Neural cell (in vitro differentiated cells): ENCODE measurements at regions not wholly inside any gene's neighbourhood (a gene's known extent, or its start where the extent isn't known, plus 50 kb on each side); places are given as distances from the start of the nearest gene placed in this dataset.

ENCODE experiments used
- H2AFZ ChIP-seq: fragments of 200-600, 300-800 bp; sonication (generic), shearing (Covaris generic); 2 replicates; pipeline ENCODE4 v1.6.0; 2014; ENCODE audit warnings: low read depth, mild to moderate bottlenecking, antibody characterized with exemption, low read length, moderate library complexity
- H3F3A ChIP-seq: fragments of 200-600 bp; shearing (Covaris generic); 2 replicates; pipeline ENCODE4 v1.6.1; 2016; ENCODE audit warnings: mild to moderate bottlenecking, moderate library complexity, mixed read lengths, antibody characterized with exemption, low read length; ENCODE audit not compliant: insufficient read depth, poor library complexity, severe bottlenecking
- H3K27ac ChIP-seq: fragments of 200-600, 300-800 bp; sonication (generic), shearing (Covaris generic); 2 replicates; pipeline ENCODE4 v1.5.1; 2014; ENCODE audit warnings: mild to moderate bottlenecking, low read length, moderate library complexity
- H3K27me3 ChIP-seq: fragments of 300-800, 200-600 bp; sonication (generic), shearing (Covaris generic); 2 replicates; pipeline ENCODE4 v1.6.0; 2014; ENCODE audit warnings: mild to moderate bottlenecking, low read depth, low read length, moderate library complexity; ENCODE audit not compliant: insufficient read depth
- H3K36me3 ChIP-seq: fragments of 300-800, 200-600 bp; sonication (generic), shearing (Covaris generic); 2 replicates; pipeline ENCODE4 v1.5.1; 2014; ENCODE audit warnings: mild to moderate bottlenecking, antibody characterized with exemption, low read length, moderate library complexity; ENCODE audit not compliant: insufficient read depth
- H3K4me2 ChIP-seq: fragments of 300-800, 200-600 bp; sonication (generic), shearing (Covaris generic); 2 replicates; pipeline ENCODE4 v1.6.0; 2014; ENCODE audit warnings: mild to moderate bottlenecking, low read length
- H3K4me3 ChIP-seq: fragments of 300-800, 200-600 bp; sonication (generic), shearing (Covaris generic); 2 replicates; pipeline ENCODE4 v1.5.1; 2014; ENCODE audit warnings: mild to moderate bottlenecking, low read length, moderate library complexity
- H3K79me2 ChIP-seq: fragments of 200-600 bp; shearing (Covaris generic); replicated peaks from 2 replicates; pipeline ENCODE4 v1.6.0; 2014; ENCODE audit warnings: mild to moderate bottlenecking, low read length, moderate library complexity; ENCODE audit not compliant: insufficient read depth
- H3K9ac ChIP-seq: fragments of 300-800, 200-600 bp; sonication (generic), shearing (Covaris generic); 2 replicates; pipeline ENCODE4 v1.6.1; 2016; ENCODE audit warnings: mild to moderate bottlenecking, low read length, mixed read lengths
- H3K9me2 ChIP-seq: fragments of 200-600 bp; shearing (Covaris generic); 2 replicates; pipeline ENCODE4 v1.6.1; 2016; ENCODE audit warnings: mild to moderate bottlenecking, low read length, mixed read lengths; ENCODE audit not compliant: insufficient read depth
- H3K9me3 ChIP-seq: fragments of 200-600, 300-800 bp; sonication (generic), shearing (Covaris generic); 2 replicates; pipeline ENCODE4 v1.6.1; 2016; ENCODE audit warnings: mild to moderate bottlenecking, mixed run types, low read length, moderate library complexity, mixed read lengths
- H4K20me1 ChIP-seq: fragments of 200-600 bp; shearing (Covaris generic); 2 replicates; pipeline ENCODE4 v1.6.1; 2016; ENCODE audit warnings: mild to moderate bottlenecking, mixed run types; ENCODE audit not compliant: insufficient read depth
- CTCF ChIP-seq: fragments of 450-650 bp; IDR thresholded peaks from 2 replicates; pipeline ENCODE4 v1.5.1; 2014; ENCODE audit warnings: antibody characterized with exemption, mild to moderate bottlenecking, moderate library complexity; ENCODE audit not compliant: poor library complexity, severe bottlenecking
- EP300 ChIP-seq: fragments of 450-650 bp; conservative IDR thresholded peaks from 2 replicates; pipeline ENCODE4 v1.6.1; 2014; ENCODE audit warnings: antibody characterized with exemption, mild to moderate bottlenecking, moderate library complexity; ENCODE audit not compliant: poor library complexity, severe bottlenecking
- EZH2 ChIP-seq: fragments of 200-600, 300-800 bp; shearing (Covaris generic), sonication (generic); IDR thresholded peaks from 2 replicates; pipeline ENCODE4 v1.6.1; 2014; ENCODE audit warnings: antibody characterized with exemption, low read length, borderline replicate concordance, mild to moderate bottlenecking; ENCODE audit not compliant: insufficient read depth, poor library complexity, severe bottlenecking
- MXI1 ChIP-seq: fragments of 450-650 bp; conservative IDR thresholded peaks from 2 replicates; pipeline ENCODE4 v1.6.1; 2014; ENCODE audit warnings: antibody characterized with exemption, mild to moderate bottlenecking; ENCODE audit not compliant: poor library complexity, severe bottlenecking
- POLR2AphosphoS5 ChIP-seq: IDR thresholded peaks from 2 replicates; pipeline ENCODE4 v1.6.1; 2012
- RAD21 ChIP-seq: fragments of 450-650 bp; conservative IDR thresholded peaks from 2 replicates; pipeline ENCODE4 v1.6.1; 2014; ENCODE audit warnings: antibody characterized with exemption, mild to moderate bottlenecking, moderate library complexity
- REST ChIP-seq: IDR thresholded peaks from 2 replicates; pipeline ENCODE4 v1.6.1; 2012; ENCODE audit warnings: borderline replicate concordance
- SMC3 ChIP-seq: fragments of 450-650 bp; conservative IDR thresholded peaks from 2 replicates; pipeline ENCODE4 v1.6.1; 2014; ENCODE audit warnings: antibody characterized with exemption, mild to moderate bottlenecking, moderate library complexity; ENCODE audit not compliant: poor library complexity
- TAF1 ChIP-seq: IDR thresholded peaks from 2 replicates; pipeline ENCODE4 v1.6.1; 2012; ENCODE audit warnings: low read depth

GRCh38 chr18:27608174-27608573 lies 423.1 kb upstream of the CHST9 start:
- no peaks in the 10 kb centered on the region for H3K27me3 ChIP-seq
- no peaks in the 10 kb centered on the region for H3F3A ChIP-seq
- no peak overlapping the region for H3K4me3 ChIP-seq
- H3K9me3 ChIP-seq, result no peaks in the 10 kb centered on the region
- no peaks in the 10 kb centered on the region for H3K36me3 ChIP-seq
- no peak overlapping the region for H3K27ac ChIP-seq
- H2AFZ ChIP-seq, result no peak overlapping the region
- H3K79me2 ChIP-seq, result no peaks in the 10 kb centered on the region
- no peaks in the 10 kb centered on the region for H3K9me2 ChIP-seq
- H3K4me2 ChIP-seq, result no peak overlapping the region
- TF ChIP-seq REST, result no peak
- TF ChIP-seq CTCF, result no peak
- no peak for TF ChIP-seq POLR2AphosphoS5
- no peak for TF ChIP-seq TAF1
- no peak for TF ChIP-seq EZH2
- TF ChIP-seq MXI1, result no peak
- TF ChIP-seq EP300, result no peak
- TF ChIP-seq RAD21, result no peak
- TF ChIP-seq SMC3, result no peak
- no peak overlapping the region for H3K9ac ChIP-seq
- H4K20me1 ChIP-seq, result no peaks in the 10 kb centered on the region

- no peaks in the 10 kb centered on the region for H3K36me3 ChIP-seq
- H3K9ac ChIP-seq, result no peak overlapping the region
- no peaks in the 10 kb centered on the region for H3K9me3 ChIP-seq
- H3K79me2 ChIP-seq, result no peaks in the 10 kb centered on the region
- no peak overlapping the region for H3K4me2 ChIP-seq
- H3K27me3 ChIP-seq, result no peaks in the 10 kb centered on the region
- no peak overlapping the region for H3K4me3 ChIP-seq
- TF ChIP-seq MXI1, result no peak
- TF ChIP-seq CTCF, result no peak
- no peak for TF ChIP-seq EP300
- no peak for TF ChIP-seq SMC3
- no peak for TF ChIP-seq TAF1
- no peak for TF ChIP-seq RAD21
- no peak for TF ChIP-seq POLR2AphosphoS5
- no peak for TF ChIP-seq EZH2
- TF ChIP-seq REST, result no peak
- H3K27ac ChIP-seq, result no peak overlapping the region
- no peaks in the 10 kb centered on the region for H3K9me2 ChIP-seq
- H3F3A ChIP-seq, result no peaks in the 10 kb centered on the region
- no peaks in the 10 kb centered on the region for H4K20me1 ChIP-seq
- no peak overlapping the region for H2AFZ ChIP-seq
These were observed 421.6 kb upstream of the CHST9 start for GRCh38 chr18:27606741-27607140.
